Progenitor cell of endocrine pancreas (in vitro differentiated cells): ENCODE measurements at regions not wholly inside any gene's neighbourhood (a gene's known extent, or its start where the extent isn't known, plus 50 kb on each side); places are given as distances from the start of the nearest gene placed in this dataset.
A peak's percentile ranks its signal among the peaks of the same experiment; 100 is the strongest.

Experiments used
- DNase-seq: peaks from one replicate; pipeline ENCODE4 v3.0.0; 2021; ENCODE audit warnings: low spot score; ENCODE audit not compliant: unreplicated experiment
- H3K27ac Mint-ChIP-seq: 2 replicates; pipeline ENCODE4 v1.8.0; 2021; ENCODE audit warnings: mild to moderate bottlenecking, moderate library complexity, mixed read lengths
- H3K27me3 Mint-ChIP-seq: 2 replicates; pipeline ENCODE4 v1.8.0; 2021; ENCODE audit warnings: mixed read lengths
- H3K36me3 Mint-ChIP-seq: 2 replicates; pipeline ENCODE4 v1.8.0; 2022; ENCODE audit warnings: mixed read lengths; ENCODE audit not compliant: insufficient read depth
- H3K4me1 Mint-ChIP-seq: 2 replicates; pipeline ENCODE4 v1.8.0; 2021; ENCODE audit warnings: low read depth, mixed read lengths
- H3K4me3 Mint-ChIP-seq: 2 replicates; pipeline ENCODE4 v1.8.0; 2021; ENCODE audit warnings: low read depth, mild to moderate bottlenecking, moderate library complexity, mixed read lengths
- H3K9me3 Mint-ChIP-seq: 2 replicates; pipeline ENCODE4 v1.8.0; 2021; ENCODE audit warnings: low read depth, mixed read lengths
- CTCF ChIP-seq: fragments of 200-600 bp; sonication (generic); IDR thresholded peaks from one replicate; pipeline ENCODE4 v1.5.0; 2021; ENCODE audit warnings: antibody characterized with exemption, mild to moderate bottlenecking; ENCODE audit not compliant: unreplicated experiment

DNA sequence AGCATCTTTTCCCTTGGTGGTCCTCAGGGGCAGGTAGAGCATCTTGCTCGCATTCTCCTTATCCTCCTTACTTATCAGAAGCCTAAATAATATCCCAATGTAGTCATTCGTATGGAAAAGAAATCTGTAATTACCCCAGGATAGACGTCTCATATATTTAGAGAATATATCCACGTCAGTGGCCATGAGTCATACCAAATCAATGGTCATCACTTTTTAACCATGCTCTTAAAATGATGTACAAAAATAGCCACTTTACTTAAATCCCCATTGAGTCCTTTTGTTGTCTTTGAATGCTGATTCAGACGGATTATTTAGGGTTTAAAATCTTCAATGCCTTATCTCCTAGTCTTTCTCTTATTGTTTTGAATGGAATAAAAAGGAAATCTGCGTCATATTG is 231.7 kb upstream of the STXBP5 start:
- Mint-ChIP-seq H3K27ac (no peak overlapping the region), H3K9me3 (no peaks in the 10 kb centered on the region), H3K4me3 (no peak overlapping the region), H3K4me1 (no peaks in the 10 kb centered on the region), H3K27me3 (no peaks in the 10 kb centered on the region), H3K36me3 (no peaks in the 10 kb centered on the region)
- DNase-seq, result no peak
- no peak for TF ChIP-seq CTCF

- no peak for TF ChIP-seq CTCF
- no peak overlapping the region for H3K27ac Mint-ChIP-seq
- no peaks in the 10 kb centered on the region for H3K27me3 Mint-ChIP-seq
- peaks cover 7% of the 10 kb centered on the region for H3K4me1 Mint-ChIP-seq
- no peak for DNase-seq
- H3K36me3 Mint-ChIP-seq, result no peaks in the 10 kb centered on the region
- H3K9me3 Mint-ChIP-seq, result no peaks in the 10 kb centered on the region
- no peak overlapping the region for H3K4me3 Mint-ChIP-seq
Observed at GRCh38 chr6:146974351-146974750, 229.9 kb upstream of the STXBP5 start.

GRCh38 chr6:146975093-146975492 is 229.1 kb upstream of the STXBP5 start:
- Mint-ChIP-seq H3K27me3 (no peaks in the 10 kb centered on the region), H3K9me3 (no peaks in the 10 kb centered on the region), H3K4me3 (no peak overlapping the region), H3K27ac (no peak overlapping the region), H3K4me1 (peaks cover 12% of the 10 kb centered on the region), H3K36me3 (no peaks in the 10 kb centered on the region)
- no peak for DNase-seq
- TF ChIP-seq CTCF, result no peak

- peaks cover 1% of the 10 kb centered on the region for H3K36me3 Mint-ChIP-seq
- H3K27me3 Mint-ChIP-seq, result no peaks in the 10 kb centered on the region
- DNase-seq, result no peak
- peaks cover 3% of the 10 kb centered on the region for H3K9me3 Mint-ChIP-seq
- peaks cover 55% of the 10 kb centered on the region for H3K4me1 Mint-ChIP-seq
- H3K4me3 Mint-ChIP-seq, result no peak overlapping the region
- no peak for TF ChIP-seq CTCF
- peak overlapping the region; percentile 65 for H3K27ac Mint-ChIP-seq
Observed at GRCh38 chr6:146980900-146981329, 223.3 kb upstream of the STXBP5 start.

GRCh38 chr6:146981981-146982380 is 222.2 kb upstream of the STXBP5 start:
- TF ChIP-seq CTCF, result no peak
- no peak for DNase-seq
- Mint-ChIP-seq H3K36me3 (peaks cover 1% of the 10 kb centered on the region), H3K9me3 (peaks cover 6% of the 10 kb centered on the region), H3K27me3 (no peaks in the 10 kb centered on the region), H3K4me1 (peaks cover 56% of the 10 kb centered on the region), H3K27ac (no peak overlapping the region), H3K4me3 (no peak overlapping the region)
